ENCODE measurements at regions not wholly inside any gene's neighbourhood (a gene's known extent, or its start where the extent isn't known, plus 50 kb on each side); places are given as distances from the start of the nearest gene placed in this dataset.

GRCh38 chr21:35615325-35615724 is 445.0 kb downstream of the SETD4 start:
- Histone ChIP-seq H3K4me2 (ENCODE audit: low read depth, low read length, poor library complexity, severe bottlenecking) (no peak overlapping the region), H3F3A (ENCODE audit: low read depth) (no peaks in the 10 kb centered on the region), H3K36me3 (ENCODE audit: insufficient read depth, low read length) (no peaks in the 10 kb centered on the region), H3K9ac (ENCODE audit: low read depth, low read length, poor library complexity, severe bottlenecking) (no peak overlapping the region), H4K20me1 (ENCODE audit: insufficient read depth, low read length, poor library complexity, severe bottlenecking) (no peaks in the 10 kb centered on the region), H3K9me3 (ENCODE audit: insufficient read depth, low read depth, low read length) (no peaks in the 10 kb centered on the region), H3K4me1 (ENCODE audit: insufficient read depth, low read length, poor library complexity, severe bottlenecking) (no peaks in the 10 kb centered on the region), H3K4me3 (ENCODE audit: low read length, poor library complexity, severe bottlenecking) (no peak overlapping the region), H3K79me2 (ENCODE audit: insufficient read depth, low read length) (no peaks in the 10 kb centered on the region), H3K9me2 (replicated peaks; ENCODE audit: low read depth, low read length) (no peaks in the 10 kb centered on the region), H3K27me3 (ENCODE audit: insufficient read depth, low read length, poor library complexity, severe bottlenecking) (no peaks in the 10 kb centered on the region), H2AFZ (ENCODE audit: low read length) (no peak overlapping the region)
- TF ChIP-seq CTCF (conservative IDR thresholded peaks at IDR 0.05; ENCODE audit: low read length) (no peak), EZH2phosphoT487 (IDR thresholded peaks at IDR 0.05; ENCODE audit: borderline replicate concordance) (no peak)

- Histone ChIP-seq H3K9me3 (ENCODE audit: insufficient read depth, low read depth, low read length) (no peaks in the 10 kb centered on the region), H3K79me2 (ENCODE audit: insufficient read depth, low read length) (no peaks in the 10 kb centered on the region), H3F3A (ENCODE audit: low read depth) (no peaks in the 10 kb centered on the region), H3K4me2 (ENCODE audit: low read depth, low read length, poor library complexity, severe bottlenecking) (no peak overlapping the region), H3K27me3 (ENCODE audit: insufficient read depth, low read length, poor library complexity, severe bottlenecking) (no peaks in the 10 kb centered on the region), H3K9me2 (replicated peaks; ENCODE audit: low read depth, low read length) (no peaks in the 10 kb centered on the region), H3K36me3 (ENCODE audit: insufficient read depth, low read length) (no peaks in the 10 kb centered on the region), H4K20me1 (ENCODE audit: insufficient read depth, low read length, poor library complexity, severe bottlenecking) (no peaks in the 10 kb centered on the region), H3K4me3 (ENCODE audit: low read length, poor library complexity, severe bottlenecking) (no peak overlapping the region), H3K4me1 (ENCODE audit: insufficient read depth, low read length, poor library complexity, severe bottlenecking) (no peaks in the 10 kb centered on the region), H3K9ac (ENCODE audit: low read depth, low read length, poor library complexity, severe bottlenecking) (no peak overlapping the region), H2AFZ (ENCODE audit: low read length) (no peak overlapping the region)
- no peak for TF ChIP-seq CTCF (conservative IDR thresholded peaks at IDR 0.05; ENCODE audit: low read length)
- no peak for TF ChIP-seq EZH2phosphoT487 (IDR thresholded peaks at IDR 0.05; ENCODE audit: borderline replicate concordance)
Measured at GRCh38 chr21:35614396-35614921, 445.9 kb downstream of the SETD4 start.

GRCh38 chr21:35611708-35612132 is 448.6 kb downstream of the SETD4 start:
- Histone ChIP-seq H3K9ac (ENCODE audit: low read depth, low read length, poor library complexity, severe bottlenecking) (no peak overlapping the region), H3K9me3 (ENCODE audit: insufficient read depth, low read depth, low read length) (no peaks in the 10 kb centered on the region), H3K79me2 (ENCODE audit: insufficient read depth, low read length) (no peaks in the 10 kb centered on the region), H3K36me3 (ENCODE audit: insufficient read depth, low read length) (no peaks in the 10 kb centered on the region), H2AFZ (ENCODE audit: low read length) (no peak overlapping the region), H3F3A (ENCODE audit: low read depth) (no peaks in the 10 kb centered on the region), H3K4me1 (ENCODE audit: insufficient read depth, low read length, poor library complexity, severe bottlenecking) (no peaks in the 10 kb centered on the region), H3K27me3 (ENCODE audit: insufficient read depth, low read length, poor library complexity, severe bottlenecking) (peaks cover under 1% of the 10 kb centered on the region), H3K9me2 (replicated peaks; ENCODE audit: low read depth, low read length) (no peaks in the 10 kb centered on the region), H3K4me3 (ENCODE audit: low read length, poor library complexity, severe bottlenecking) (no peak overlapping the region), H4K20me1 (ENCODE audit: insufficient read depth, low read length, poor library complexity, severe bottlenecking) (no peaks in the 10 kb centered on the region), H3K4me2 (ENCODE audit: low read depth, low read length, poor library complexity, severe bottlenecking) (no peak overlapping the region)
- no peak for TF ChIP-seq EZH2phosphoT487 (IDR thresholded peaks at IDR 0.05; ENCODE audit: borderline replicate concordance)
- TF ChIP-seq CTCF (conservative IDR thresholded peaks at IDR 0.05; ENCODE audit: low read length) = no peak
